Fibroblast of pulmonary artery (primary cell): ENCODE measurements at regions not wholly inside any gene's neighbourhood (a gene's known extent, or its start where the extent isn't known, plus 50 kb on each side); places are given as distances from the start of the nearest gene placed in this dataset.
A peak's percentile ranks its signal among the peaks of the same experiment; 100 is the strongest.

Experiments used
- DNase-seq: peaks from one replicate; pipeline ENCODE4 v3.0.0-alpha.2; 2010; ENCODE audit warnings: low read depth
- H3K4me3 ChIP-seq: replicated peaks from 2 replicates; pipeline ENCODE4 v1.5.1; 2011; ENCODE audit warnings: low read depth, mild to moderate bottlenecking, control low read depth, low read length, moderate library complexity
- CTCF ChIP-seq: IDR thresholded peaks from 2 replicates; pipeline ENCODE4 v1.5.1; 2011; ENCODE audit warnings: mild to moderate bottlenecking, control low read depth, low read length, inconsistent platforms; ENCODE audit errors: missing control alignments

- H3K4me3 ChIP-seq: no peak overlapping the region
- DNase-seq: no peak
- TF ChIP-seq CTCF: no peak
These were observed 158.1 kb upstream of the CIBAR2 start for GRCh38 chr16:85270374-85270773.

GRCh38 chr16:85271198-85271597 lies 158.9 kb upstream of the CIBAR2 start:
- no peak for DNase-seq
- TF ChIP-seq CTCF: no peak
- H3K4me3 ChIP-seq: no peak overlapping the region

- no peak for DNase-seq
- TF ChIP-seq CTCF: no peak
- H3K4me3 ChIP-seq: no peak overlapping the region
These were observed 161.0 kb upstream of the CIBAR2 start for GRCh38 chr16:85273293-85273692.

- H3K4me3 ChIP-seq: no peak overlapping the region
- no peak for TF ChIP-seq CTCF
- no peak for DNase-seq
These were observed 162.2 kb upstream of the CIBAR2 start for GRCh38 chr16:85274501-85274900.

- TF ChIP-seq CTCF: no peak
- no peak for DNase-seq
- H3K4me3 ChIP-seq: no peak overlapping the region
These were observed 162.7 kb upstream of the CIBAR2 start for GRCh38 chr16:85274924-85275323.

- TF ChIP-seq CTCF: peak; percentile 86
- no peak overlapping the region for H3K4me3 ChIP-seq
- DNase-seq: peak; percentile 58
These were observed 163.4 kb upstream of the CIBAR2 start for GRCh38 chr16:85275533-85276249.

GRCh38 chr16:85276258-85276657 lies 164.0 kb upstream of the CIBAR2 start:
- DNase-seq: no peak
- TF ChIP-seq CTCF: no peak
- no peak overlapping the region for H3K4me3 ChIP-seq
